Mesothelial cell of epicardium (in vitro differentiated cells): ENCODE measurements at regions not wholly inside any gene's neighbourhood (a gene's known extent, or its start where the extent isn't known, plus 50 kb on each side); places are given as distances from the start of the nearest gene placed in this dataset.

Source experiments
- DNase-seq, 2 experiments: peaks; one replicate each; pipeline ENCODE4 v3.0.0; 2021; ENCODE audit warnings: low spot score in 2 of 2; ENCODE audit not compliant: unreplicated experiment in 2 of 2
- H3K27ac Mint-ChIP-seq: 2 replicates; pipeline ENCODE4 v1.8.0; 2021; ENCODE audit warnings: mixed read lengths
- H3K27me3 Mint-ChIP-seq: 2 replicates; pipeline ENCODE4 v1.8.0; 2021; ENCODE audit warnings: low read depth, mixed read lengths
- H3K36me3 Mint-ChIP-seq: 2 replicates; pipeline ENCODE4 v1.8.0; 2021; ENCODE audit warnings: mixed read lengths
- H3K4me1 Mint-ChIP-seq: 2 replicates; pipeline ENCODE4 v1.8.0; 2021; ENCODE audit warnings: mixed read lengths
- H3K4me3 Mint-ChIP-seq: 2 replicates; pipeline ENCODE4 v1.8.0; 2021; ENCODE audit warnings: mild to moderate bottlenecking, moderate library complexity, mixed read lengths
- H3K9me3 Mint-ChIP-seq: 2 replicates; pipeline ENCODE4 v1.8.0; 2021; ENCODE audit warnings: mixed read lengths
- TF ChIP-seq, protein P1 (sequence below): fragments of 200-600 bp; sonication (generic); IDR thresholded peaks from one replicate; pipeline ENCODE4 v1.5.0; 2021; ENCODE audit warnings: antibody characterized with exemption; ENCODE audit not compliant: unreplicated experiment

DNA sequence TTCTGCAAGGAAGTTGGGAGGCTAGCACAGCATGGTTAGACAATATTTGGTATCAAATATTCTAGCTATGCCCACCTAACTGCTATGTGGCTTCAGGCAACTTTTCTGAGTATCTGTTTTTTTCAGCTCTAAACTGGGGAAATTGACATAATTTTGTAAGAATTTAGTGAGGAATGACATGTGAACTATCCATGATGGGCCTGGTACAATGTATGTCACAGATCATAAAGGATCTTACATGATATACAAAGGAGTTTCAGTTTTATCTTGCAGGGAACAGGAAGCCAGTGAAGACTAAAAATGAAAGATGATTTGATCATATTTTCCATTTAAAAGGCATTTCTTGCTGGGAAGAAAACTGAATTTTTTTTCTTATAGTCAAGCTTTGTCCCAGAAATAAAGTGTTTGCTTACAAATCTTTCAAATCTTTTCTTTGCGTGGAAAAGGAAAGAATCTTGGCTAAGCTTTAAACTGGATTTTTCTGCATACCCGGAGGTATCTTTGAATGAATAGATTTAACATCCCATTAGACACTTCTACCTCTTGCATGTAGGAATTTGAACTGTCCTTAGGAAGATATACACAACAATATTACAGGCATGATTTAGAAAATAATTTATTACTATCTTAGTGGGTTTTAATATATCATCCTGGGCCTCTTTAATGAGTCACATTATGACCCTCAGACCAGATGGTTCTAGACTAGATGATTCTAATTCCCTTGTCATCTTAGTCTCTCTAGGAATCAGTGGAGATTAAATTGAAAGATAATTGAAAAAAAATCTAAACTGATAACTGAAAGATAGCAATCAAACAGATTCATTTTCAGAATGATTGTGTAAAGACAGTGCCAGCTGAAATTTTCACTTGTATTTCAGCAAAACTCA is 436.0 kb upstream of the THBS1 start:
- no peak for DNase-seq
- TF ChIP-seq, protein P1, sequence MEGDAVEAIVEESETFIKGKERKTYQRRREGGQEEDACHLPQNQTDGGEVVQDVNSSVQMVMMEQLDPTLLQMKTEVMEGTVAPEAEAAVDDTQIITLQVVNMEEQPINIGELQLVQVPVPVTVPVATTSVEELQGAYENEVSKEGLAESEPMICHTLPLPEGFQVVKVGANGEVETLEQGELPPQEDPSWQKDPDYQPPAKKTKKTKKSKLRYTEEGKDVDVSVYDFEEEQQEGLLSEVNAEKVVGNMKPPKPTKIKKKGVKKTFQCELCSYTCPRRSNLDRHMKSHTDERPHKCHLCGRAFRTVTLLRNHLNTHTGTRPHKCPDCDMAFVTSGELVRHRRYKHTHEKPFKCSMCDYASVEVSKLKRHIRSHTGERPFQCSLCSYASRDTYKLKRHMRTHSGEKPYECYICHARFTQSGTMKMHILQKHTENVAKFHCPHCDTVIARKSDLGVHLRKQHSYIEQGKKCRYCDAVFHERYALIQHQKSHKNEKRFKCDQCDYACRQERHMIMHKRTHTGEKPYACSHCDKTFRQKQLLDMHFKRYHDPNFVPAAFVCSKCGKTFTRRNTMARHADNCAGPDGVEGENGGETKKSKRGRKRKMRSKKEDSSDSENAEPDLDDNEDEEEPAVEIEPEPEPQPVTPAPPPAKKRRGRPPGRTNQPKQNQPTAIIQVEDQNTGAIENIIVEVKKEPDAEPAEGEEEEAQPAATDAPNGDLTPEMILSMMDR, result no peak
- Mint-ChIP-seq H3K9me3 (peaks cover 4% of the 10 kb centered on the region), H3K4me1 (peaks cover 22% of the 10 kb centered on the region), H3K27me3 (no peaks in the 10 kb centered on the region), H3K27ac (peak overlapping the region; percentile 37), H3K4me3 (no peak overlapping the region), H3K36me3 (no peaks in the 10 kb centered on the region)

- TF ChIP-seq, protein P1, result no peak
- H3K27me3 Mint-ChIP-seq, result no peaks in the 10 kb centered on the region
- peaks cover 18% of the 10 kb centered on the region for H3K4me1 Mint-ChIP-seq
- H3K4me3 Mint-ChIP-seq, result no peak overlapping the region
- no peak overlapping the region for H3K27ac Mint-ChIP-seq
- no peak for DNase-seq
- H3K36me3 Mint-ChIP-seq, result no peaks in the 10 kb centered on the region
- peaks cover 4% of the 10 kb centered on the region for H3K9me3 Mint-ChIP-seq
These were observed 434.8 kb upstream of the THBS1 start for GRCh38 chr15:39145854-39146625.

GRCh38 chr15:39149636-39150150 is 431.2 kb upstream of the THBS1 start:
- H3K27me3 Mint-ChIP-seq, result no peaks in the 10 kb centered on the region
- H3K4me1 Mint-ChIP-seq, result peaks cover 18% of the 10 kb centered on the region
- H3K27ac Mint-ChIP-seq, result no peak overlapping the region
- no peak for DNase-seq
- no peaks in the 10 kb centered on the region for H3K36me3 Mint-ChIP-seq
- peaks cover 4% of the 10 kb centered on the region for H3K9me3 Mint-ChIP-seq
- H3K4me3 Mint-ChIP-seq, result no peak overlapping the region
- TF ChIP-seq, protein P1, result no peak

DNA sequence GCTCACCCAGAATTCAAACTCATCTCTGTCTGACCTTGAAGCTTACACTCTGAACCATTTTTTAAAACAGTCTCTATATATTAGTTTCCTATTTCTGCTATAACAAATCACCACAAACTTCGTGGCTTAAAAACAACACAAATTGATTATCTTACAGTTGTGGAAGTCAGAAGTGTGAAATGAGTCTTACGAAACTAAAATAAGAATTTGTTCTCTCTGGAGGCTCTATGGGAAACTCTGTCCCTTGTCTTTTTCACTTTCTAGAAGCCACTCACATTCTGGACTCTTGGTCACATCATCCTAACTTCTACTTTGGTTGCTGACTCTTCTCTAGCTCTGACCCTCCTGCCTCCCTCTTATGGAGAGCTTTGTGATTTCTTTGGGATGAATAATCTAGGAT is 429.3 kb upstream of the THBS1 start:
- no peaks in the 10 kb centered on the region for H3K36me3 Mint-ChIP-seq
- peaks cover 8% of the 10 kb centered on the region for H3K4me1 Mint-ChIP-seq
- no peak overlapping the region for H3K27ac Mint-ChIP-seq
- H3K4me3 Mint-ChIP-seq, result no peak overlapping the region
- H3K9me3 Mint-ChIP-seq, result peaks cover 4% of the 10 kb centered on the region
- no peaks in the 10 kb centered on the region for H3K27me3 Mint-ChIP-seq
- DNase-seq, result no peak
- TF ChIP-seq, protein P1, result no peak

GRCh38 chr15:39153058-39153714 is 427.7 kb upstream of the THBS1 start:
- no peak for DNase-seq

More at GRCh38 chr15:39153058-39153714, 427.7 kb upstream of the THBS1 start:
- Mint-ChIP-seq H3K4me1 (peaks cover 17% of the 10 kb centered on the region), H3K9me3 (peaks cover 4% of the 10 kb centered on the region), H3K27me3 (no peaks in the 10 kb centered on the region), H3K27ac (no peak overlapping the region), H3K4me3 (no peak overlapping the region), H3K36me3 (no peaks in the 10 kb centered on the region)
- TF ChIP-seq, protein P1, result no peak
